Progenitor cell of endocrine pancreas (in vitro differentiated cells): ENCODE measurements at regions not wholly inside any gene's neighbourhood (a gene's known extent, or its start where the extent isn't known, plus 50 kb on each side); places are given as distances from the start of the nearest gene placed in this dataset.
A peak's percentile ranks its signal among the peaks of the same experiment; 100 is the strongest.

Experiments used
- DNase-seq: peaks from one replicate; pipeline ENCODE4 v3.0.0; 2021; ENCODE audit warnings: low spot score; ENCODE audit not compliant: unreplicated experiment
- H3K27ac Mint-ChIP-seq: 2 replicates; pipeline ENCODE4 v1.8.0; 2021; ENCODE audit warnings: mild to moderate bottlenecking, moderate library complexity, mixed read lengths
- H3K27me3 Mint-ChIP-seq: 2 replicates; pipeline ENCODE4 v1.8.0; 2021; ENCODE audit warnings: mixed read lengths
- H3K36me3 Mint-ChIP-seq: 2 replicates; pipeline ENCODE4 v1.8.0; 2022; ENCODE audit warnings: mixed read lengths; ENCODE audit not compliant: insufficient read depth
- H3K4me1 Mint-ChIP-seq: 2 replicates; pipeline ENCODE4 v1.8.0; 2021; ENCODE audit warnings: low read depth, mixed read lengths
- H3K4me3 Mint-ChIP-seq: 2 replicates; pipeline ENCODE4 v1.8.0; 2021; ENCODE audit warnings: low read depth, mild to moderate bottlenecking, moderate library complexity, mixed read lengths
- H3K9me3 Mint-ChIP-seq: 2 replicates; pipeline ENCODE4 v1.8.0; 2021; ENCODE audit warnings: low read depth, mixed read lengths
- CTCF ChIP-seq: fragments of 200-600 bp; sonication (generic); IDR thresholded peaks from one replicate; pipeline ENCODE4 v1.5.0; 2021; ENCODE audit warnings: antibody characterized with exemption, mild to moderate bottlenecking; ENCODE audit not compliant: unreplicated experiment

- peak overlapping the region; percentile 93 for H3K27ac Mint-ChIP-seq
- peaks cover 4% of the 10 kb centered on the region for H3K27me3 Mint-ChIP-seq
- peak overlapping the region; percentile 96 for H3K4me3 Mint-ChIP-seq
- H3K36me3 Mint-ChIP-seq = no peaks in the 10 kb centered on the region
- peak; percentile 81 for DNase-seq
- H3K9me3 Mint-ChIP-seq = no peaks in the 10 kb centered on the region
- TF ChIP-seq CTCF = no peak
- peaks cover 28% of the 10 kb centered on the region for H3K4me1 Mint-ChIP-seq
These were observed 471.6 kb downstream of the SOX9 start for GRCh38 chr17:72592242-72592966.

GRCh38 chr17:72592967-72593325 is 472.1 kb downstream of the SOX9 start:
- Mint-ChIP-seq H3K9me3 (no peaks in the 10 kb centered on the region), H3K27me3 (peaks cover 4% of the 10 kb centered on the region), H3K27ac (no peak overlapping the region), H3K4me3 (peak overlapping the region; percentile 25), H3K4me1 (peaks cover 23% of the 10 kb centered on the region), H3K36me3 (no peaks in the 10 kb centered on the region)
- DNase-seq = no peak
- no peak for TF ChIP-seq CTCF

- peak; percentile 17 for TF ChIP-seq CTCF
- Mint-ChIP-seq H3K27ac (no peak overlapping the region), H3K27me3 (peaks cover 4% of the 10 kb centered on the region), H3K4me3 (no peak overlapping the region), H3K36me3 (no peaks in the 10 kb centered on the region), H3K4me1 (peaks cover 11% of the 10 kb centered on the region), H3K9me3 (no peaks in the 10 kb centered on the region)
- no peak for DNase-seq
These were observed 473.4 kb downstream of the SOX9 start for GRCh38 chr17:72594248-72594647.
